ENCODE measurements at regions not wholly inside any gene's neighbourhood (a gene's known extent, or its start where the extent isn't known, plus 50 kb on each side); places are given as distances from the start of the nearest gene placed in this dataset.
"Not testable (repeated sequence)": the region's sequence is repeated elsewhere in the genome, so short reads cannot be mapped to it uniquely, and the experiment has no call there.

GRCh38 chr9:67313409-67313808 is 321.1 kb upstream of the SPATA31A3 start:
- TF ChIP-seq, protein P1, sequence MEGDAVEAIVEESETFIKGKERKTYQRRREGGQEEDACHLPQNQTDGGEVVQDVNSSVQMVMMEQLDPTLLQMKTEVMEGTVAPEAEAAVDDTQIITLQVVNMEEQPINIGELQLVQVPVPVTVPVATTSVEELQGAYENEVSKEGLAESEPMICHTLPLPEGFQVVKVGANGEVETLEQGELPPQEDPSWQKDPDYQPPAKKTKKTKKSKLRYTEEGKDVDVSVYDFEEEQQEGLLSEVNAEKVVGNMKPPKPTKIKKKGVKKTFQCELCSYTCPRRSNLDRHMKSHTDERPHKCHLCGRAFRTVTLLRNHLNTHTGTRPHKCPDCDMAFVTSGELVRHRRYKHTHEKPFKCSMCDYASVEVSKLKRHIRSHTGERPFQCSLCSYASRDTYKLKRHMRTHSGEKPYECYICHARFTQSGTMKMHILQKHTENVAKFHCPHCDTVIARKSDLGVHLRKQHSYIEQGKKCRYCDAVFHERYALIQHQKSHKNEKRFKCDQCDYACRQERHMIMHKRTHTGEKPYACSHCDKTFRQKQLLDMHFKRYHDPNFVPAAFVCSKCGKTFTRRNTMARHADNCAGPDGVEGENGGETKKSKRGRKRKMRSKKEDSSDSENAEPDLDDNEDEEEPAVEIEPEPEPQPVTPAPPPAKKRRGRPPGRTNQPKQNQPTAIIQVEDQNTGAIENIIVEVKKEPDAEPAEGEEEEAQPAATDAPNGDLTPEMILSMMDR (IDR thresholded peaks at IDR 0.05) = not testable (repeated sequence)
- not testable (repeated sequence) for TF ChIP-seq EZH2 (IDR thresholded peaks at IDR 0.05)
